ENCODE measurements at regions not wholly inside any gene's neighbourhood (a gene's known extent, or its start where the extent isn't known, plus 50 kb on each side); places are given as distances from the start of the nearest gene placed in this dataset.

- TF ChIP-seq GATA3 (IDR thresholded peaks at IDR 0.05; ENCODE audit: low read depth, low read length) (no peak), GATA2 (IDR thresholded peaks at IDR 0.05; ENCODE audit: low read depth, low read length) (no peak)
Measured at GRCh38 chr7:112596981-112597380, 116.2 kb downstream of the LSMEM1 start.
